Esophagus muscularis mucosa (tissue), 4 donors: ENCODE measurements at regions not wholly inside any gene's neighbourhood (a gene's known extent, or its start where the extent isn't known, plus 50 kb on each side); places are given as distances from the start of the nearest gene placed in this dataset.

Experiments
- DNase-seq: peaks from one replicate; pipeline ENCODE4 v3.0.0-alpha.2; 2017; ENCODE audit errors: extremely low spot score
- H3K27ac ChIP-seq, 4 donors: fragments of 200-600 bp; sonication (generic); replicated peaks in 1 of 4; 1 replicate in 3 of 4; 2 replicates in 1 of 4; pipeline ENCODE4 v1.5.1; 2016 to 2019; ENCODE audit warnings: mild to moderate bottlenecking in 1 of 4
- H3K27me3 ChIP-seq, 4 donors: fragments of 200-600 bp; sonication (generic); one replicate each; pipeline versions ENCODE4 v1.5.1 to v1.6.0; 2016 to 2019
- H3K36me3 ChIP-seq, 4 donors: fragments of 200-600 bp; sonication (generic); one replicate each; pipeline ENCODE4 v1.5.1; 2016 to 2019
- H3K4me1 ChIP-seq, 4 donors: fragments of 200-600 bp; sonication (generic); one replicate each; pipeline ENCODE4 v1.5.1; 2016 to 2019
- H3K4me3 ChIP-seq, 4 donors: fragments of 200-600 bp; sonication (generic); 1 replicate in 2 of 4; 2 replicates in 2 of 4; pipeline ENCODE4 v1.5.1; 2016 to 2019; ENCODE audit warnings: mild to moderate bottlenecking in 4 of 4, moderate library complexity in 1 of 4
- H3K9me3 ChIP-seq, 4 donors: fragments of 200-600 bp; sonication (generic); 1 replicate in 3 of 4; 2 replicates in 1 of 4; pipeline ENCODE4 v1.5.1; 2016 to 2019
- EP300 ChIP-seq: sonication (generic); formaldehyde crosslinking; IDR thresholded peaks from one replicate; pipeline ENCODE4 v1.6.1; 2017; ENCODE audit warnings: antibody characterized with exemption
- POLR2A ChIP-seq: fragments of 450-650 bp; IDR thresholded peaks from one replicate; pipeline ENCODE4 v1.6.1; 2017; ENCODE audit warnings: antibody characterized with exemption, moderate library complexity, mild to moderate bottlenecking, low read depth
- POLR2AphosphoS5 ChIP-seq, 2 donors: sonication (generic); formaldehyde crosslinking; IDR thresholded peaks; one replicate each; pipeline ENCODE4 v1.6.1; 2017; ENCODE audit warnings: antibody characterized with exemption in 2 of 2
- WGBS: methylation state at CpG from one replicate; pipeline ENCODE4 v1.1.5; 2018; 5-methylcytosine and 5-hydroxymethylcytosine counted together
- intact Hi-C: fragments of 100-400 bp; cut with DNase I; formaldehyde crosslinking; loops from one replicate; pipeline ENCODE4 v1.15.1; 2023
- TF ChIP-seq, protein P1 (sequence below), 3 experiments: fragments of 200-600 bp in 2 of 3; fragments of 450-650 bp in 1 of 3; sonication (generic) in 2 of 3; IDR thresholded peaks; one replicate each; pipeline ENCODE4 v1.5.1; 2017 to 2019; ENCODE audit warnings: antibody characterized with exemption in 3 of 3, mild to moderate bottlenecking in 2 of 3, moderate library complexity in 1 of 3

DNA sequence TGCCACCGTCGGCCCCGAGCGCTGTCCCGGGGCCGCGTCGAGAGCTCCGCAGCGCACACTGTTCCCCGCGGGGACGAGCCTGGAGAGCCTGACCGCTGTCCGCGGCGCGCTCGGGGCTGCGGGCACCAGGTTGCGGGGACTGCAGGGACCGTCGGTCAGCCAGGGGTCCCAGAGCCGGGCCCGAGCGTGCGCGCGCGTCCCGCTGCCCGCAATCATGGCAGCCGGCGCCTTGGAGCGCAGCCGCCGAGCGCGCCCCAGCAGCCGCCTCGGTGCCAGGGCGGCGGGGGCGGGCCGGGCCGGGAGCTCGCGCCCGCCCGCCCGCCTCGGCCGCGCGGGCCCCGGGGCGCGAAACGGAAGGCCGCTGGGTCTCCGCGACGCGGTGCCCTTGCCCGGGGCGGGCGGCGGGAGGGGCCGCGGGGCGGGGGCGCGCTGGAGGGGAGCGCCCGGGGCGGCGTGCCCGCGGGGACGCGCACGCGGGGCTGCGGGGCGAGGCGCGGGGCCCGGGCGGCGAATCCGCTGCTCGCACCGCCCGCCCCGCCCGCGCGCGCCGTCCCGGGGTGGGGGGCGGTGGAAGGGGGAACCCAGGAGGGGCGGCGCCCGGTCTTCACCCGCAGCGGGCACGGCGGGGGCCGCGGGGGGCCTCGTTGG, 79.4 kb upstream of the PPARA start:
- H3K27me3 ChIP-seq = no peaks in the 10 kb centered on the region
- DNase-seq = no peak
- WGBS = no CpG with 5 or more reads among the region's 112 CpGs
- TF ChIP-seq POLR2A (peak; percentile 42), POLR2AphosphoS5 (IDR thresholded peaks at IDR 0.05) (no peak)
- H3K4me3 ChIP-seq = peak overlapping the region; percentile 86 to 92 (median 91)
- peaks cover 0 to 16% (median 0%) of the 10 kb centered on the region in 4 donors for H3K36me3 ChIP-seq
- peak overlapping the region; percentile 99 to 100 (median 100) for H3K27ac ChIP-seq
- H3K9me3 ChIP-seq = no peaks in the 10 kb centered on the region
- intact Hi-C loops = loop anchor here (5.0 kb wide), 1 partner anchor 59 kb away; no protein-coding TSS in a partner anchor
- H3K4me1 ChIP-seq = peaks cover 43 to 71% (median 66%) of the 10 kb centered on the region in 4 donors

DNA sequence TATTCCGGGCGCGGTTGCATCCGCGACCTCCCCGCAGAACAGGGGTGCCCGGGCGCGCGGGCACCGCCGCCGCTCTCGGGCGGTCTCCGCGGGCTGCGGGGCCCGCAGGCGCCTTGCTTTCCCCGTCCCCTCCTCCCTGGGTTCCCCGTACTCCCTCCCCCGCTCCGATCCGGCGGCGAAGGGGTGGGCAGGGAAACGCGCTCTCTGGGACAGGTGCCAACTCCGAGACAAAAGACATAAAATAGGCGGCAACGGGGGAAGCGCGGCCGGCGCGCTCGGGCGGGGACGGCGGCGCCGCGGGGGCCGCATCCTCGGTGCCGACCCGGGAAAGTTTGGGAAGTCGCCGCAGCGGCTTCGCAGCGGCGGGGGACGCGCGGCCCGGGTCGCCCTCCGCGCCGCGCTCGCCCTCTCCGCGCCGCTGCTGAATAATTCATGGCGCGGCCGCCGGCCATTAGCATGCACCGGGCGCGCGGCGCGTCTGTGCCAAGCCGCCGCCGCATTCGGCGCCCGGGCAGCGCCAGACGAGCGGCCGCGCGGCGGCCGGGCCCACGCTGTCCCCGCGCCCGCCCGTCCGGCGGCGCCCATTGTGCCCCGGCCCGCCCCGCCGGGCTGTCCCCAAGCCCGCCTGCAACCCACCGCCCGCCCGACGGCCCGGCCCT, 78.7 kb upstream of the PPARA start:
- DNase-seq = peak; percentile 97
- Histone ChIP-seq H3K4me1 (peaks cover 43 to 71% (median 66%) of the 10 kb centered on the region in 4 donors), H3K9me3 (no peaks in the 10 kb centered on the region), H3K27me3 (no peaks in the 10 kb centered on the region), H3K27ac (peak overlapping the region; percentile 92 to 98 (median 96)), H3K36me3 (peaks cover 0 to 16% (median 0%) of the 10 kb centered on the region in 4 donors), H3K4me3 (peak overlapping the region; percentile 85 to 92 (median 88))
- intact Hi-C loops = loop anchor here (5.0 kb wide), 1 partner anchor 59 kb away; no protein-coding TSS in a partner anchor
- TF ChIP-seq POLR2AphosphoS5 (IDR thresholded peaks at IDR 0.05) (peak; percentile 82 to 83), EP300 (no peak), POLR2A (peak; percentile 35)
- TF ChIP-seq, protein P1, sequence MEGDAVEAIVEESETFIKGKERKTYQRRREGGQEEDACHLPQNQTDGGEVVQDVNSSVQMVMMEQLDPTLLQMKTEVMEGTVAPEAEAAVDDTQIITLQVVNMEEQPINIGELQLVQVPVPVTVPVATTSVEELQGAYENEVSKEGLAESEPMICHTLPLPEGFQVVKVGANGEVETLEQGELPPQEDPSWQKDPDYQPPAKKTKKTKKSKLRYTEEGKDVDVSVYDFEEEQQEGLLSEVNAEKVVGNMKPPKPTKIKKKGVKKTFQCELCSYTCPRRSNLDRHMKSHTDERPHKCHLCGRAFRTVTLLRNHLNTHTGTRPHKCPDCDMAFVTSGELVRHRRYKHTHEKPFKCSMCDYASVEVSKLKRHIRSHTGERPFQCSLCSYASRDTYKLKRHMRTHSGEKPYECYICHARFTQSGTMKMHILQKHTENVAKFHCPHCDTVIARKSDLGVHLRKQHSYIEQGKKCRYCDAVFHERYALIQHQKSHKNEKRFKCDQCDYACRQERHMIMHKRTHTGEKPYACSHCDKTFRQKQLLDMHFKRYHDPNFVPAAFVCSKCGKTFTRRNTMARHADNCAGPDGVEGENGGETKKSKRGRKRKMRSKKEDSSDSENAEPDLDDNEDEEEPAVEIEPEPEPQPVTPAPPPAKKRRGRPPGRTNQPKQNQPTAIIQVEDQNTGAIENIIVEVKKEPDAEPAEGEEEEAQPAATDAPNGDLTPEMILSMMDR (IDR thresholded peaks at IDR 0.05) = no peak
- no CpG with 5 or more reads among the region's 109 CpGs for WGBS

DNA sequence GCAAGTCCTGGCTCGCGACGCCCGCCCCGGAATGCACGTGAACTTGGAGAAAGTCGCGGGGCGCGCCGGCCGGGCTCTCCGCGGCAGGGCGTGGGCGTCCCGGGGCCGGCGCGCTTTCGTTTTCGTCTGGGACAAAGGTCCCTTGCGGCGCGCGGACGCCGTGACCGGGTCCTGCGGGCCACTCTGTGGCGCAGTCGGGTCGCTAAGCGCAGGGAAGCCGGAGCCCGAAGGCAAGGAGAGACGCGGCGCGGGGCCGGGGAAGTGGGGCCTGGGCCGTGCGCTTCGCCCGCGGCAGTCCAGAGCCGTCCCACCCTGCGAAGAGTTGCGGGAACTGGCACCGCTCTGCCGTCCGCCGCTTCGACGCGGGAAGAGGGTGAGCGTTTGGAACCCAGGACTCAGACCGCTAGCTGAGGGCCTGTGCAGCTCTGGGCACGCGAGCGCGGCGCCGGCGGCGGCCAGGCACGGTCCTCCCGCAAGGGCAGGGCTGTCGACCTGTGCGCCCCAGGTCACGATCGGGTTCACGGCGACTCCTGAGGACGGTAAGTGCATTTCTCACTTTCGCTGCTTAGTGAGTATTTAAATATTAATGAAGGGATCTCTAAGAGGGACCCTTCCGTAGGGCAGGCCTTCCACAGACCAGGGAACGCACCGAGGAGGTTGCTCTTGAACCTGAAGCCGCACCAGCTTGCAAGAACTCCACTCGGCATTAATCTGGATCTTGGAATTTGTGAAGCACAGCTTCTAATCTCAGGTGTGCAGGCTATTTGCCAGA, 78.0 kb upstream of the PPARA start:
- Histone ChIP-seq H3K36me3 (peaks cover 0 to 16% (median 0%) of the 10 kb centered on the region in 4 donors), H3K9me3 (no peaks in the 10 kb centered on the region), H3K4me1 (peaks cover 48 to 71% (median 66%) of the 10 kb centered on the region in 4 donors), H3K27me3 (no peaks in the 10 kb centered on the region), H3K4me3 (peak overlapping the region; percentile 85 to 92 (median 88)), H3K27ac (peak overlapping the region; percentile 92 to 98 (median 96))
- DNase-seq = no peak
- TF ChIP-seq, protein P1 (IDR thresholded peaks at IDR 0.05) = no peak
- TF ChIP-seq POLR2AphosphoS5 (IDR thresholded peaks at IDR 0.05) = peak in 1 of 2 donors; percentile 34
- intact Hi-C loops = loop anchor here (5.0 kb wide), 1 partner anchor 60 kb away; no protein-coding TSS in a partner anchor
- under 1% methylated on average over 13 of the region's 81 CpGs for WGBS

DNA sequence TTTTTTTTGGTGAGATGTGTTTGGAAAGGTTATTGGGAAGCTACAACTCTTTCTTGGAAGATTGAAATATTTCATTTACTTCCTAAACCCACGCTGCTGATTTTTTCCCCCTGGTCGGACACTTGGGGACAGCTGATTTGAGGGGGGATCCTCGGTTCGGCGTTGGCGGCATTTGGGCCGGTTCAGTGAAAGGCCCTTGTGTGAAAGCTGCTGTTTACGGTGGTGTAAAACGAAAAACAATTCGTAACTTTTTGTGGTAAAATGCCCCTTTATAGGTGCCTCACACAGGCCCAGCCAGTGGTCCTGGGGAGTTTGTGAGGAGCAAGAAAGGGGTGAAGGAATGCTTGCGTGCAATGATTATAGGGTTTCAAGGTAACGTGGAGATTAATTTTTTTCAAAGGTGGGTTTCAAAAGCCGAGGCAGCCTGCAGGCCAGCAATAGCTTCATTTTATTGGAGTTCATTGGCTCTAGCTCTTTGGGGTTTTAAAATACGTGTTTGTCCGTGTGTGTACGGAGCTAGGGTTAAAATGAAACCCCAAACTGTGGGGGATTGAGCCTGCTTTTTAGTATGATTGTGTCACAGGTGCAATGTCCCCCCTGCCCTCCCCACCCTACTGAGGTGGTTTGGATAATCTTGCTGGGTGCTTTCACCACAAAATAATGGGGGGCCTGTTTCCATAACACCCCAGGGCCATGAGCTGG, 77.2 kb upstream of the PPARA start:
- Histone ChIP-seq H3K4me3 (peak overlapping the region; percentile 85 to 92 (median 88)), H3K36me3 (peaks cover 0 to 16% (median 0%) of the 10 kb centered on the region in 4 donors), H3K4me1 (peaks cover 51 to 71% (median 66%) of the 10 kb centered on the region in 4 donors), H3K9me3 (no peaks in the 10 kb centered on the region), H3K27me3 (no peaks in the 10 kb centered on the region), H3K27ac (peak overlapping the region; percentile 92 to 98 (median 96))
- intact Hi-C loops = loop anchor here (5.0 kb wide), 1 partner anchor 61 kb away; no protein-coding TSS in a partner anchor
- DNase-seq = no peak
- TF ChIP-seq EP300 (no peak), POLR2AphosphoS5 (IDR thresholded peaks at IDR 0.05) (no peak), POLR2A (no peak)
- TF ChIP-seq, protein P1 (IDR thresholded peaks at IDR 0.05) = no peak
- WGBS = 6% methylated on average over 16 of the region's 16 CpGs
